KOPT-K1 (cell line): ENCODE measurements at regions not wholly inside any gene's neighbourhood (a gene's known extent, or its start where the extent isn't known, plus 50 kb on each side); places are given as distances from the start of the nearest gene placed in this dataset.

ENCODE experiments used
- H3K27ac ChIP-seq: fragments of 200-600 bp; sonication (generic); 2 replicates; pipeline ENCODE4 v1.5.1; 2016; ENCODE audit warnings: antibody characterized with exemption, mild to moderate bottlenecking, low read depth, low read length; ENCODE audit not compliant: poor library complexity, severe bottlenecking
- H3K36me3 ChIP-seq: fragments of 200-600 bp; sonication (generic); 2 replicates; pipeline ENCODE4 v1.5.1; 2017; ENCODE audit warnings: antibody characterized with exemption, mild to moderate bottlenecking, low read length, moderate library complexity; ENCODE audit not compliant: insufficient read depth
- H3K9me3 ChIP-seq: fragments of 200-600 bp; sonication (generic); 2 replicates; pipeline ENCODE4 v1.5.1; 2017; ENCODE audit warnings: antibody characterized with exemption, low read length, mild to moderate bottlenecking; ENCODE audit not compliant: insufficient read depth, poor library complexity, severe bottlenecking

DNA sequence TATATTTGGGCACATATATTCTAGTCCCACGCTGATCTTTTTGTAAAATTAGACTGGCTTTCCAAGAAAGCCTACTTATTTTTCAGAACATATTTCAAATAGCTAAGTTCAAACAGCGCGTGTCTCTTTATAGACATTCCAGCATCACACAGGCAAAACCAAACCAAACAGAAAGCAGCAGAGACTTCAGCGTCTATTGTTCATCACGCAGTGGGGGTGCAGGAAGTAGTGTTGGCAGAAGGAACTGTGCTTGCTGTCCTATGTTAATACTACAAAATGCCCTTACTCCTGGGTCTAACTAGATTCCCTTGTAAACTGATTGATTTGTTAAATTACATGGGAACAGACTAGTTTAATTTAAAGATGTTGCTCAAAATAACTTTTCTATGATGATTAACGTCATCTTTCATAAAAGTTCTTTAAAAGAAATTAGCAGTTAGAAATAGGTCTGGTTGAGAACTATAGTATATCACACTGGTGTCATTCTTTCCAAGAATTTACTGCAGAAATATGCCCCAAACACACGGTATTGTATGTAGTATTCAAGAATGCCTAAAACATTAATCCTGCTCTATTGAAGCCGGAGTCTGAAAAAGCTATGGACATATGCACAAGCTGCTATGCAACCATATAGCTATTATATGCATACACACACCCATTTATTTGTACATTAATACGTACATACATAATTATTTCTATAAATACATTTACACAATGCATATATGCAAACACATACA is 436.3 kb downstream of the CBLN2 start:
- no peaks in the 10 kb centered on the region for H3K9me3 ChIP-seq
- no peaks in the 10 kb centered on the region for H3K36me3 ChIP-seq
- H3K27ac ChIP-seq = no peak overlapping the region

- H3K9me3 ChIP-seq = no peaks in the 10 kb centered on the region
Measured at GRCh38 chr18:72104851-72105250, 439.3 kb downstream of the CBLN2 start.

DNA sequence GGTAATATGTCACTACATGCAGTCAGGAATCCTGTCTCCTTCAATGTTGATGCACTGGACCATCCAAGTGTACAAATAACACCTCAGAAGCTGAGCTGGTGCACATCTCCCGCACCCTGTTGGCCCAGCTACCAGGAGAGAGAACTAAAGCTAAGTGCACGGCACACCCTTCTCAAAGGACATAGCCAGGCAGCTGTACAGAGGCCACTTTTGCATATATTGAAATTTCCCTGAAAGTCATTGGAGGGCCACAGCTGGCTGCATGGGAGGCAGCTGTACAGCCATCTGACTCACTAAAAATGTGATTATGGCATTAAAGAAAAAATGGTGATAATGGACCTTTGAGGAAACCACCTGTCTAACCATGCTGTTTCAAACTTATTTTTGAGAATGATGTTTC is 441.7 kb downstream of the CBLN2 start:
- no peak overlapping the region for H3K27ac ChIP-seq
- H3K9me3 ChIP-seq = no peaks in the 10 kb centered on the region
- no peaks in the 10 kb centered on the region for H3K36me3 ChIP-seq

More at GRCh38 chr18:72104851-72105250, 439.3 kb downstream of the CBLN2 start:
- H3K36me3 ChIP-seq = no peaks in the 10 kb centered on the region
- no peak overlapping the region for H3K27ac ChIP-seq

GRCh38 chr18:72100465-72101004 is 443.6 kb downstream of the CBLN2 start:
- Histone ChIP-seq H3K36me3 (no peaks in the 10 kb centered on the region), H3K27ac (no peak overlapping the region), H3K9me3 (no peaks in the 10 kb centered on the region)

DNA sequence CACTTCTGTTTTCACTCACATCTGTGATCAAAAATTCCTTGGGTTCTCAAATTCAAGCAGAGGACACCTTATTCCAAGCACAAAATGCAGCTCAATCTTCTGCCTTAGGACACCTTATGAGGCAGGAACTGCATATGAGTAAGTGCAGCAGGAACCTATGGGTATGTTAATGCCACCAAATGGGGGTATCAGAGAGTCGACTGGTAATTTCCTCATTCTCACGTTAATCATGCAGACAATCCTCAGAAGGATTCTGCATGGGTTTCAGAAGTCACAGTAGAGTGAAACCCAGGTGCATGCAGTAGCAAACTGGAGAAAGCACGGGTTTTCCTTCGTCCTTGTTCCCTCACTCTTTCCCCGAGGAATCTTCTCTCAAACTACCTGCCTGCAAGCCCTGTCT is 452.8 kb downstream of the CBLN2 start:
- H3K27ac ChIP-seq = no peak overlapping the region
- no peaks in the 10 kb centered on the region for H3K36me3 ChIP-seq
- no peaks in the 10 kb centered on the region for H3K9me3 ChIP-seq

DNA sequence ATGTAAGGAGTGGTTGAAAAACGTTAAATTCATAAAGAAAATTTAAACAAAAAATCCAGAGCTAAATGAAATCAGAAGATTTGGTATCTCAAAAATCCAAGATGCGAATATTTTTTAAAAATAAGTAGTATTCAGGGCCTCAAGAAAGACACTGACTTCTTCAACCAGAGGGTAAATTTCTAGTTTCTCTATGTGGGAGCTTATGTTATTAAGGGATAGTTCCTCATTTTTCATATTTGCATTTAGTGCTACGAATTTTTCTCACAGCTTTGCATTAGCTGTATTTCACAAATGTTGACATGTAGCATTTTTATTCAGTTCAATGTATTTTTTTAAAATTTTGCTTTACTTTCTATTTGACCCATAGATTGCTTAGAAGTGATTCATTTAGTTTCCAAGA is 454.7 kb downstream of the CBLN2 start:
- no peaks in the 10 kb centered on the region for H3K36me3 ChIP-seq
- no peak overlapping the region for H3K27ac ChIP-seq
- no peaks in the 10 kb centered on the region for H3K9me3 ChIP-seq

- H3K36me3 ChIP-seq = no peaks in the 10 kb centered on the region
- H3K27ac ChIP-seq = no peak overlapping the region
- H3K9me3 ChIP-seq = no peaks in the 10 kb centered on the region
Measured at GRCh38 chr18:72086421-72086820, 457.7 kb downstream of the CBLN2 start.

GRCh38 chr18:72075040-72075439 is 469.1 kb downstream of the CBLN2 start:
- Histone ChIP-seq H3K36me3 (no peaks in the 10 kb centered on the region), H3K27ac (no peak overlapping the region), H3K9me3 (no peaks in the 10 kb centered on the region)

GRCh38 chr18:72063001-72063400 is 481.1 kb downstream of the CBLN2 start:
- Histone ChIP-seq H3K36me3 (no peaks in the 10 kb centered on the region), H3K27ac (no peak overlapping the region), H3K9me3 (no peaks in the 10 kb centered on the region)

- Histone ChIP-seq H3K36me3 (no peaks in the 10 kb centered on the region), H3K27ac (no peak overlapping the region), H3K9me3 (no peaks in the 10 kb centered on the region)
Measured at GRCh38 chr18:72058851-72059250, 485.3 kb downstream of the CBLN2 start.

DNA sequence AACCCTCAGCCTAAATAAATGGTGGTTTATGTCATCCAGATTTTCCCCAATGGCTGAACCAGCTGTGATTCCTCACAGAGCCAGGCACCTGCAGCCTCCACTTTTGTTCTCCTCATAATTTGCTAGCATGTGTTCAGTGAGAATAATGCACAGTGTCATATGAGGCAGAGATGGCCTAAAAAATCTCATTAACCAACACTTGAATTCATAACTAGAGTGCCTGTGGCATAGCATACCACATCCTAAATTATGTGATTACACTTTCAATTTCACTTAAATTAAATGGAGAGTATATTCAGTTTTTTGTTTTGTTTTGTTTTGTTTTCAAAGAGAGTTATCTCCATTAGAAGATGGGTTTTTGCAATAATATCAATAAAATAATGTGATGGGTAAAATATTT is 488.0 kb downstream of the CBLN2 start:
- Histone ChIP-seq H3K27ac (no peak overlapping the region), H3K9me3 (no peaks in the 10 kb centered on the region), H3K36me3 (no peaks in the 10 kb centered on the region)

GRCh38 chr18:72041313-72042032 is 502.7 kb downstream of the CBLN2 start:
- Histone ChIP-seq H3K36me3 (no peaks in the 10 kb centered on the region), H3K27ac (no peak overlapping the region), H3K9me3 (no peaks in the 10 kb centered on the region)

- Histone ChIP-seq H3K36me3 (no peaks in the 10 kb centered on the region), H3K27ac (no peak overlapping the region), H3K9me3 (no peaks in the 10 kb centered on the region)
Measured at GRCh38 chr18:72013427-72013850, 530.7 kb downstream of the CBLN2 start.

DNA sequence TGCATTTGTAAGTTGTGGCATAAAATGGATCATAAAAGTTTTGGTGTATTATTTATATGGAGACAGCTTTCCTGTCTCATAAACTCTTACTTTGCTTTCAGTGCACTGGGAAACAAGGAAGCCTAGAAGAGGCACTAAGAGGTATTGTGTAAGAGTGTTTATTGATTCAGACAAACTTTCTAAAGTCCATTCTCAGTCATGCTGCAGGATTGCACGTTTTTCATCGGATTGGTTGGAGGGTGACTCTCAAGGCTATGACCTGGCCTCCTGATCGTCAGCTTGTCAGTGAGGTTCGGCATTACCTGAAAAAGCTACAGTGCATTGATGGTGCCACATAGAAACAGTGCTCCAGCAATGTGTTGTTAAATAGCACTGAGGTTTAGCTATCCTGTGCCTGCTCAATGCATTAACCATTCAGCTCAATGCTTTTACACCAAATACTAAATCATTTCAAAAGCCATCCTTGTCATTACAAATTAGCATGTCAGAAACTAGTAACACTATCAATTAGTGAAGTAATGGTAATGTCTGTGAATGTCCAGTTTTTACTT is 545.5 kb downstream of the CBLN2 start:
- no peaks in the 10 kb centered on the region for H3K9me3 ChIP-seq
- no peaks in the 10 kb centered on the region for H3K36me3 ChIP-seq
- H3K27ac ChIP-seq = no peak overlapping the region

DNA sequence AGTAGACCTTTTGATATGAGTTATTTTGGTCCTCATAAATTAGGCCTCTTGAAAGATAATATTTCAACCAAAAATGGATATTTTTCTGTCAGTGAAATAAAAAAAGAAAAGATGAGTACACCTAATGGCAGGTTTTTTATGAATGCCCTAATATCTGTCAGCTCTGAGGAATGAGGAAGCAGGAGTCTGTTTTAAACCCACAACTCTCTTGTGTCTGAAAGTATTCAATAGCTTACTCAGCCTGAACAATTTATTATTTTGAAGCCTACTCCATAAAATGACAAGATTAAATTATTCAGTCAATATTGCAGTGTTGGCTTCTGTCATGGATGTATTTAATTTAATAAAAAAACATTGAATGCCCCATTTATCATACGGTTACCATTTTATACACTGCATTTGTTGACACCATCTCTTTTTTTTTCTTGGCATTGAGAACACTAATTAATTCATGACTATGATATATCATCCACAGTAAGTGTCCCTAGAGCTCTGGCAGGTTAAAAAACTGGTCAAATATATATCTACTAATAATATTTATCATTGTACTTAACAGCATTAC is 548.2 kb downstream of the CBLN2 start:
- Histone ChIP-seq H3K9me3 (no peaks in the 10 kb centered on the region), H3K27ac (no peak overlapping the region), H3K36me3 (no peaks in the 10 kb centered on the region)
